HG03108 (cell line): ENCODE measurements at regions not wholly inside any gene's neighbourhood (a gene's known extent, or its start where the extent isn't known, plus 50 kb on each side); places are given as distances from the start of the nearest gene placed in this dataset.

Experiments
- ATAC-seq: cut with Tn5 transposase; IDR thresholded peaks from one replicate; pipeline ENCODE4 v1.9.1; 2021; ENCODE audit warnings: moderate library complexity; ENCODE audit not compliant: unreplicated experiment

DNA sequence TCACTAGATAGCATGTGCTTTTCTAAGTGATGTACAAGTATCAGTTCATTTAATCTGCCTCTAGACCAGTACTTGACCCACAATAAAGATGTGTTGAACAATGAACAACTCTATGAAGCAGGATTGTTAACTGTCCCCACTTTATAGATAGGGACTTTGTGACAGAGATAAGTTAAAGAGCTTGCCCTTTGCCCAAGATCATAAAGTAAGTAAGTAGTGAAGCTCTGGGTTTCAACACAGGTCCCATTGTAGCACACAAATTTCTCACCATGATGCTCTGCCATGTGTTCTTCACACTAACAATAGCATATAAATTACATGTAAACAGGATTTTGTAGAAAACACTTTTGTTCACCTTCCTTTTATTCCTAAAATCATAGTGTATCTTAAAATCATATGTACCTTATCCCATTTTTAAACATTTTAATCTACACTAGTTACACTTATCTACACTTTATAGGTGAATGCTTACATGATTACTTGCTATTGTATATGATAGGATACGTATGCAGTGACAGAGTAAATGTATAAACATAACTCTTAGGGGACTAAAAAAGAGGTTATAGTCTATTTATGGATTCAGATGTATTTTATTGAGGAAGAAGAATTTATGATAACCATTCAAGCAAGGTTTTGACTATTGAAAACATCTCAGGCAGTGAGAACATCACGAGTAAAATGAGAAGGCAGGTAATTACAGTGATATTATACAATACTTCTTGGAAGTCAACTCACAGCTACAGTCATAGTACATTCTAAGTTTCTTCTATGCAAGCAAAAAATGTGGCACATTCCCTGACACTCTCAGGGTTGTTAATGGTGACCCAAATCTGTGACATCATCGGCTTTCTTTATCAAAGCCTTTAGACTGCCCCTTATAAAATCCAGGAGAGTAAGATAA, 2275.1 kb downstream of the PCDH7 start:
- ATAC-seq = no peak

DNA sequence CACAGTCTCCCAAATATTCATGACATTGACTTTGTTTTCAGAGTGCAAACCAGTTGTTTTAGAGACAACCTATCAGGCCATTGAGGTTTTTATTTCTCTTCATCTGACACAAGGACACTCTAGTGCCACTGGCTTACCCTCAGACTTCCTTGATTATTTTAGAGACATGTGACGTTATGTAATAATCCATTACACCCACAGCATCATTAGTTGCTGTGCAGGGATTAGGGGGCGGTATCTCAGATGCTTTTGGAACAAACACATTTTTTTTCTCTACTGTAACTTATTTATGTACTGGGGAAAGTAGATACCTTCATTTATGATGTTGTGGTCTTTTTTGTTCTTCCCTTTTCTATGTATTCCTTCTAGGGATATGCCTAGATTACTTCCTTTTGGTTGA, 2293.1 kb downstream of the PCDH7 start:
- no peak for ATAC-seq

DNA sequence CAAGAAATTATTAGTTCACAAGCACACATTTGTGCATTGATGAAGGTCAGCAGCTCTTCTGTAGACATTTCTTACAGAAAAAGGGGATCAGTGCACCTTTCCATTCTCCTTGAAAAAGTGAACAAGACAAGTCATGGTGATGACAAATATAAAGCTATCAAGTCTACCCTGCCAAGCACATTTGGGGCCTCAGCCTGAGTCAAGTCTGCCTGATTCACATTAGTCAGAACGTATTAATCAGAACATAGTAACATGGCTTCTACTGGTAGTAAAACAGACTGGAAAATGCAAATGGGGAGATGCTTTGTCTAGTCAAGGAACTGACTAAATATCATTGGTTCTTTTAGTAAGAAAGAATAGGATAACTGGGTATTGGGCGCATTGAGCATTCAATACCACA, 2305.1 kb downstream of the PCDH7 start:
- ATAC-seq = no peak

DNA sequence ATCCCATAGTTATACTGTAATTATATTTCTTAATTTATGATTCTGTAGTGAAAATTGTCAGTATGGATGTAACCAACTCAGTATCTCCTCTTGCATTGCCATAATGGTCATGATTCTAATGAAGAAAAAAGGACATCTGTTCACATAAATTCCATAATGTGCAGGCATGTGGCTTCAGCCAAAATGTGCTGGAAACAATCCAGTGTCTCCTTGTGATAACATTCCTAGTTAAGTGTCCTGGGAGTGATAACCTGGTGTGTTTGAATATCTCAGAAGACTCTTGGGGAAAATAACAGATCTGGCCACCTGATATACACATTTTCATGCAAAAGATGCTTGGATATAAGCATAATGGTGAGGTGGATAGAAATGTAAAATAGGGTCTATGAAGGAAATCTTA, 2309.8 kb downstream of the PCDH7 start:
- ATAC-seq = no peak

DNA sequence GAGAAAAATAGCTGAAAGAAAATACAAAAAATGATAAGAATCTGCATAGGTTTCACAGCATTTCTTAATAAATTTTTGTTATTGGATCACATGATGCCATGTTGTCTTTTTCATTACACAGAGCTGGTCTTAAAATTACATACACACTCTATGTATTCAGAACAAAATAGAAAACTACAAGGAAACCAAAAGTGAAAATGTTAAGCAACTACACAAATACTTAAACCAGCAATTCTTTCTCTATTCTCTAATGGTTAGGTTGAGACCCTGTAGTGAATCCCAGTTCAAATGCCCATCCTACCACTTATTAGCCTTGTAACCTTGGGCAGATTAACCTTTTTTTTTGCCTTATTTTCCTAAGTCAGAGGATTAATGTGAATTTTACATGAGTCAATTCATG, 2311.2 kb downstream of the PCDH7 start:
- no peak for ATAC-seq

DNA sequence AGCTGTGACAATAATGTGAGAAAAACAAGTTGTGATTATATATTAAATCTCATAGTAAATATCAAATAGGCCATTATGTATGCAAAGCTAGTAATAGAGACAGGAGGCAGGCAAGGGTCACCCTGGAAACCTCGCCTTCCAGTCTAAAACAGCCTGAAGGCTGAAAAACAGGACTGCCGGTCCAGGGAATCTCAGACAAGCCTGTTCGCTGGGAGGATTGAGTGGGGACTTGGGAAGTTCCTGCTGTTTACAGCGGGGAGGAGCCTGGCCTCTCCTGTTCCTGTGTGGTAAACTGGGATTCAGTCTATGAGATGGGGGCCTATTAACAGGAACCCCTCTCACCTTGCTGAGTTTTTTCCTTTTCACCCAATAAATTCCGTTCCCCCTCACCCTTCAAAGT, 2317.3 kb downstream of the PCDH7 start:
- ATAC-seq = no peak

DNA sequence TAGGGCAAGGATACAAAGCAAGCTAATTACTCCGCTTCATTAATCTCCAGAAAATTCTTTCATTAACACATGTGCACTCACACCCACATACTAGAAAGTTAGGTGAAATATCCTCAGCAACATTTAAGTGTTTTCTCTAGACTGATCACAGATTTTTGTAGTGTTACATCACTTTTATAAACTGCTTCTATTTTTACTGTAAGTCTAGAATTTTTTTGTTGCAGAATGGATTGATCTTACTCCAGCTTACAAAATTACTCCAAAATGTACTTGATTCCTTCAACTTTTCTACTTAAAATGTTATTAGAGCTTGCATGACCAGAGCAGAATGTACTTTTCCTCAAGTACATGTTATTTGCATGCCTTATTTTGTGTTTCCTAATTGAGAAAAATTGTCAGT, 2325.2 kb downstream of the PCDH7 start:
- no peak for ATAC-seq

DNA sequence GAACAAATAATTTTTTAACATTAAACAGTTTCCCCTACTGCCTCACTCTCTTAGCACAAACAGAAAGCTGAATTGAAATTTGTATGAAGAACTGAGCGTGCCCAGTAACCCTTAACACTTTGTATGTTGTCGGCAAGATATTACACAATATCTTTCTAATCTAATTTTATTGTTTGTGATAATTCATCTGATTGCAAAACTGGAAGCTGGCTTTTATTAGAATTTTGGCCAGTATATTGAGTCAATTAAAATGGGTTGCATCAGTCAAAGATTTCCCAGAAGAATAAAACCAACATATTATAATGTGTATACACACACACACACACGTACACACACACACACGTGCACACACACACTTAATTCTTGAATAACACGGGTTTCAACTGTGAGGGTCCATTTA, 2332.1 kb downstream of the PCDH7 start:
- no peak for ATAC-seq

DNA sequence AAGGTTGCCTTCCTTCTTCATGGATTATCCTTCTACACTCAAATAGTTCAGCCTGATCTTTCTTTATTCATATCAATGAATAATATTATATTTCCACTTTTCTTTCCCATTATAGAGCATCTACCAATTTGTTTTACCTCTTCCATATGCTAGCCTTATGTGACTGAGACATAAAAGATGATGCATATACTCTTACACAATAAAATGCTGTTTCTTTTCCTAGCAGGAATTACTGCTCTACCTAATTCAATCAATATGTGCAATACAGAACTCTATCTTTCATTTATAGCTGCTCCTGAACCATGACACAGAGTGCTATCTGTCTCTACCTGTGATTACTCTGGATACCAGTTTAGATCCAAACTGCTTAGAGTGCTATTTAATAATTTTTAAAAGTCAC, 2334.0 kb downstream of the PCDH7 start:
- ATAC-seq = no peak

DNA sequence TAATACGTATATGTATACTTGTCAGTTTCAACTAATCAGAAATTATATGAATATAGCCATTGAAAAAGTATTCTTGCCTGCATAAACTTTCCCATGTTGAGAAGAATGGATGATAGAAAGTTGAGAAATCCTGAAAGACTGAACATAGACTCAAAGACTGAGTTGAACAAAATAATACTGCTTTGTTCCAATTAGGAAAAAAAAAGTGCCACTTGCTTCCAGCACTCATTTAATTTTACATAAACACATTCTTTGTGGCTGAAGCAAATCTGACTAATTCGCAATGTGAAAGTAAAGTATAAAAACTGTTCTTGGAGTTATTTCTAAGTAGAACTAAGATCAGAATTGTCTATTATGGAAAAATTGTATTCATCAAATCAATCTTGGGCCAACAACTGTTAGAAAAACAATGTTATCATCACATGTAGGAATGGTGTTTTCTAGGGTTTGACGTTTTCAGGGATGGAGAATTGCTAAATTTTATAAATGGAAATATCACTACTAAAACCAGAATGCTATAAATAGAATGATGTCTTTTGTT, 2334.6 kb downstream of the PCDH7 start:
- no peak for ATAC-seq

DNA sequence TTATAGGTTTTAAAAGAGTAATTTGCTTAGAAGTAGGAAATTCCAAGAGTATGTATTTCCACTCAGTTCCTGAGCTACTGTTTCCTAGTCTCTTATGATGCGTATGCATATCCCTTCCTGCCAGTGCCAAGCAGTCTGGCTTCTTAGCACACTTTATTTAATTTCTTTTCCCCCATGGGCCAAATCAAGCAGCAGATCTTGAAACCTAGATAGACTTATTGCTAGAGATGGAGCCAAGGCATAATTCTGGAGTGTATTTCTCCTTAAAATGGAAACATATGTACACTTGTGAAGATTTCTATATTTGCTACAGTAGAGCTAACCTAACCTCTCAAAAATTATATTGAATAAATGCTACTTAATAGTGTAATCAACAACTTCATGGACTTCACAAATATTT, 2337.6 kb downstream of the PCDH7 start:
- ATAC-seq = no peak

DNA sequence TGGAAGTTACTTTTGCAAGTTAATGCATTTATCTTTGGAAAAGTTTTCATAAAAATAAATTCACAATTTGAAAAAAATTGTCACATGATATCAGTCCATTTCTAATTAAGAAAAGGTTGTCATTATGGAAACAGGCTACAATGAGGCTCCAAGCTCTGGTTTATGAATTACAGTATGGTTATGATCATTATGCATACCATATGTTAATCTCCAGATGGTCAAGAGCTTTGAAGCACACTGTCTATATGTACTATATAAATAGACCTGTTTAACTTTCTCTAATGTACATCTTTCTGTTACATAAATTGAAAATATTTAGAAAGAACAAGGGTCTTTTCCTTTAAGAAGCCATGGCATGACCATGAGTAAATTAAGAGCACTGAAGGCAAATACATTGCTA, 2338.8 kb downstream of the PCDH7 start:
- ATAC-seq = no peak

DNA sequence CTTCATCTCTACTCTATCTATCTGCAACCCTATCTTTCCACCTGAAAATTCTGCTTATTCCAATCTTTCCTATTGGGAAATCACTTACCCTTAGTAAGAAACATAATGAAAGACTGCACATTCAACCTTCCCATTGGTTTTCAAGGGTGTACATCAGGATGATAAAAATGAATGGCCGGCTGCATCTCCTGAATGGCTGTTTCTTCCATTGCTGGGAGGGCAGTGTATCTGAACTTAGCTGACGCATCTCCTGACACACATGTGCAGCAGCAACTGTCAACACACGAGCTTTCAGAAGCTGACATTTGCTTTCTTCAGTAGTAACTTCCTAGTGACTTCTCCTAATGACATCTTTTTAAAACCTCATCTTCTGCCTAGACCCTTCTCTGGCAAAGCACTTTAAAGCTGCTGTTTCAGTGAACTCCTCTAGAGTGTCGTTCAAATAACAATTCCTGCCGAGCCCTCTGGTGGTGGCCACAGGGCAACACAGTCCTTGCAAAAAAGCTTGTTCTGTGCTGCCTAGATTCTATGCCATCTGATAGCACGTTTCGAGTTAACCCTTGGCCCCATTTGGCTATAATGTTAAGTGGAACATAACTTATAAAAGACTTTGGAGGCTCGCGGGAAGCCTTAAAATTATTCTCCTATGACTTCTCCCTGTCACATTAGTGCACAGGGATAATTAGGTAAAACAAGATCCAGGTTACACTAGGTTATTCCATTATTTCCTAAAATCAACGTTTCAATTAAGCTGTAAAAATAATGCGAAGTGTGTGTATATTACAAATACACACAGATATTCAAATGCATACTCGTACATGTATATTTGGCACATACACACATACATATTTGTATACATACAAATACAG, 2340.7 kb downstream of the PCDH7 start:
- no peak for ATAC-seq

DNA sequence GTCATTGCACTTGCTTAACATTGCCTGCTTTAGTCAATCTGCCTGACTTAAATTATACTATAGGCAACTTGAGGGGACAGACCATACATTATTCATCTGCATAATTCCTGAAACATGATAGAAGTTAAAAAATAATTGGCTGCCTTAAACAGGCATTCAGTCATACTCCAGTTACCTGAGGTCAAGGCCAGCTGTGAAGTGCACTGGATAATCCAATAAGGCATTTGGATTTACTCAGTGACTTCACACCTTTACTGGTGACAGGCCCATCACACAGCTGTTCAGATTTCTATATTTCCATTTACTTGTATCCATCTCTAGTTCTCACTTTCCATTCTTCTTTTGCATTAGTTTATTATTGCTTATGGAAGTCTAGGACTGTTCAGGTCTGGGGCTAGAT, 2341.6 kb downstream of the PCDH7 start:
- no peak for ATAC-seq

DNA sequence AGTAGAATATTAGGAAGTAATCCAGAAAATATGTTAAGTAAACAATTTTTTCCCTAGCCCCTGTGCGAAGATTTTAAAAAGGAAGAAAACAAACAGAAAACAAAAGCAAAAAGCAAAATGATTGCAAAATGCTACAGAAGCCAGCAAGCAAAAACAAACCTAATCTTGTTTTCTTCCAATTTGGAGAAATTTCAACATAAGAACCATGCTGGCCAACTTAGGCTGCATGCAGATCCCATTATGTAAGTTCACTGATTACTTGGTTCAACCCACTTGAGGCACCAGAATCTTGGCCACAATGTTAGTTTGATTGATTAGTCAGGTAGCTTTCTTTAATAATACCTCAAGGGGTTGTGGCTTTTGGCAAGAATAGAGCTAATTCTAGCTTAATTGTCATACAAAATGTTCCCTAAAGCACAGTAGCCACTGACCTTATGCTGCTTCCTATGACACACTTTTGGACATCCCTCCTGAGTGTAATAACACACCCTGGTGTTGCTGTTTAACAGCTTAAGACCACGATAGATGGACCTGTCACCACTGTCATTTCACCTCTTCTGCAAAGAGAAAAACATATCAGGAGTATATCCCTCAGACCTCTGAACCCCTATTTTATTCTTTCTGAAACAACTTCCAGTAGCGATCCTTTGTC, 2342.1 kb downstream of the PCDH7 start:
- no peak for ATAC-seq

DNA sequence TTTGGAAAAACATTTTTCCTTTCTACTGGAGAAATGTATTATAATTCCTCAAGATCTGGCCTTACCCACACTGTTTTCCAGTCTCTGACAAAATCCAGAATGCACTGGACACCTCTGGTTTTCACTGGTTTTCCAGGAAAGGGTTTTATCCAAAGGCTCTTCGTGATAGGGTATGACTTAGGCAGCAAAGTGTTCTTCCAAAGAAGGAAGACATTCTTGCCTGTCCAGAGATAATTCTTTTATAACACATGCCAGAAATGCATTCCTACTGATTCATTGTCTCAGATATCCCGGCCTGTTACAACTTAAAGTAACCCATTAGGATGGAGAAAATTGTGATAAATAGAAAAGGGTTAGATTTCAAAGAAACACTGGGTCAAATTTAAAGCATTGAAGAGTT, 2343.1 kb downstream of the PCDH7 start:
- ATAC-seq = no peak

DNA sequence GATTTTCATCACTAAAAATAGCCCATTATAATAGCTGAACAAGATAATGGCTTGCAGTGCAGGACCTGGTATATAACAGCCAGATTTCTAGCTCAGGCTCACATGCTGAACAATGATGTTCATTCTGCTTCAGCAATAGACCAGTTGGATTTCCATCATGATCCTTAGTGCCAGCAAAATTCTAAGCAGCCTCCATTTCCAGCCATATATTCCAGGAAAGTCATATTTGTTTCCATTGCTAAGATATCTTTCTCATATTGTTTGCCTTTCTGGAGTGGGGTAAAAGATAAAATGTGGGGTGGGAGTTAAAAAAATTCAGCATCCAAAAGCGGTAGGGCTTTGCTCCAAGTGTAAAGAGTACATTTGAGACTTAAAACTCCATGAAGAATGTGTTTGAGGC, 2344.1 kb downstream of the PCDH7 start:
- no peak for ATAC-seq

DNA sequence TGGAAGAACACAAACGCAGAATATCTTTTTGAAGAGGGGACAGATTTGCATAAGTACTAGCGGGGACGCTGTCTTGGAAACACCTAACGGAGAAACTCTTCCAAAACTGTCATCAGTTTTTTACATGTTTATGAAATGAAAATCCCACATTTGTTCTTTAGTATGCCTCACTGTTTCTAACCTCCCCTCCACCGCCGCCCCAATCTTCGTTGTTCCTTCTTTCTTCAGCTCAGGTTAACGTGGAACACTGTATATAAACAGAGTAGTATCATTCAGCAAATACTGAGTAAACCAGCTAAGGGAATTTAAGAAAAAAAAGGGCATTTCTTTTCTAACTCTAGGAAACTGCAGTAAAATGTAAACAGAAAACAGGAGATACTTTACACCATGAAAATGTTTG, 2345.6 kb downstream of the PCDH7 start:
- ATAC-seq = no peak

DNA sequence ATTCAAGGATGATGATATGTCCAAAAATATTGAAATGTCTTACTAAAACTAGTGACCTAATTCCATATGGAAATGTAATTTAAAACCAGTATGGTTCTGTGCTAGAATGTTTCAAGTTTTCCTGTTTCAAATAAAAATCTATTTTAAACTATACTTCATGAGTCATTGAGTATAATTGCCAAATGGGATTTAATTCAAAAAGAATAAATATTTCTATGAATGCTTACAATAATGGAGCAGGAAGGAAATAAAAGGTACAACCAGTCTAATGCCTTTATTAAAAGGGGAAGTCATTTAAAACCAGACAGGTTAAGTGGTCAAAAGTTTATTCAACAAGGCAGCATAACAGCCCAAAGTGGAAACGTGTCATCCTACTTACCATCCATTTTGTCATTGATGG, 2347.1 kb downstream of the PCDH7 start:
- no peak for ATAC-seq

DNA sequence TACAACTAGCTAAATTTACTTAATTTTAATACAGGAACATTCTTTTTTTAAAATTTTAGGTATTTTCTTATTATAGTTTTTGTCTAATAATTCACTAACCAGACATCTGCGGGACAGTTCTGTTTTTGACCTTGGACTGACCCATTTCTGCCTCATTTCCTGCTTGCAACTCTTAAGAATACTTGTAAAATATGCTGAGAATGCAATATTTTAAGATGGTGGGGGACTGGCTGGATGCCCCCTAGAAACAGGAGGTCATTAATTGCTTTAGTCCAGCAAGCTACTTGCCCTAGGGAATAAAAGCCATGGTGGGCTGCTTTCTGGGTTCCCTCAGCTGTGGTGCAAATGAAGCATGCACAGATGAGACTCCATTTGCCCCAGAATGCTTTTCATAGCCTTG, 2348.4 kb downstream of the PCDH7 start:
- no peak for ATAC-seq

DNA sequence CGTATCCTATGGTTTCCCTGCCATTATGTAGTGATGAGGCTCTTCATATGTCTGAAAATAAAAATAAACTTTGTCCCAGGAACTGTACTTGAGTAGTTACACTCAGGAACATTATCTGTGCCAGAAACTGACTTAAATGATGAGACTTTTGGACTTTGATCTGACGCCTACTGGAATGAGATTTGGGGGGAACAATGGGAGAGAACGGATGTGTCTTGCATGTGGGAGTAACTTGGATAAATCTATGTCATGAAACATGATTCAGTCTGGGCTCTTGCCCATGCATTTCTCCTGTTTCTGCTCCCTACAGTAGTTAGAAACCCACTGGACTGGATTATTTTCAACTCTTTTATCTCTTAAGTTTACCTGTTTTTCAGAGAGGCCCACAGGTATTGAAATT, 2351.4 kb downstream of the PCDH7 start:
- ATAC-seq = no peak
